ENCODE measurements at regions not wholly inside any gene's neighbourhood (a gene's known extent, or its start where the extent isn't known, plus 50 kb on each side); places are given as distances from the start of the nearest gene placed in this dataset.

GRCh38 chr4:71266090-71266794 lies 72.6 kb upstream of the SLC4A4 start:
- H3K27ac ChIP-seq = peak overlapping the region in 1 of 4 donors; percentile 16
- in situ Hi-C loops (cut with MboI; ENCODE audit: low pct_ligation_motif_present in 1 of 4, low pct_unique_long_range_greater_than_20kb in 1 of 4, low sequenced_read_pairs in 3 of 4) = no loop called here
- 73% methylated on average over 5 of the region's 5 CpGs for WGBS, 2 donors (ENCODE audit: low coverage in 1 of 2)

GRCh38 chr4:71267244-71267643 lies 71.6 kb upstream of the SLC4A4 start:
- H3K4me3 ChIP-seq = no peak overlapping the region
- TF ChIP-seq POLR2AphosphoS5 (IDR thresholded peaks at IDR 0.05) = no peak
- no peak for TF ChIP-seq CTCF (IDR thresholded peaks at IDR 0.05)
- no peak for TF ChIP-seq EP300 (IDR thresholded peaks at IDR 0.05; ENCODE audit: low read depth)
- in situ Hi-C loops (cut with MboI; ENCODE audit: low pct_ligation_motif_present in 1 of 4, low pct_unique_long_range_greater_than_20kb in 1 of 4, low sequenced_read_pairs in 3 of 4) = no loop called here
- DNase-seq = no peak
- H3K27ac ChIP-seq = no peak overlapping the region
- H3K27me3 ChIP-seq = no peaks in the 10 kb centered on the region
- H3K9me3 ChIP-seq = no peaks in the 10 kb centered on the region
- intact Hi-C loops (cut with DNase I; ENCODE audit: low total_unique reads) = no loop called here
- H3K36me3 ChIP-seq = no peaks in the 10 kb centered on the region
- 95% methylated on average over 1 of the region's 1 CpG; no CpG with 5 or more reads in 1 of the 2 donors for WGBS, 2 donors (ENCODE audit: low coverage in 1 of 2)
- peaks cover 0 to 8% (median 2%) of the 10 kb centered on the region in 4 donors for H3K4me1 ChIP-seq

More at GRCh38 chr4:71266090-71266794, 72.6 kb upstream of the SLC4A4 start:
- no peak for DNase-seq
- TF ChIP-seq POLR2A (IDR thresholded peaks at IDR 0.05) (no peak), CTCF (IDR thresholded peaks at IDR 0.05) (no peak), EP300 (IDR thresholded peaks at IDR 0.05; ENCODE audit: low read depth) (no peak), POLR2AphosphoS5 (IDR thresholded peaks at IDR 0.05) (no peak)
- Histone ChIP-seq H3K9me3 (no peaks in the 10 kb centered on the region), H3K4me3 (no peak overlapping the region), H3K36me3 (no peaks in the 10 kb centered on the region), H3K4me1 (peaks cover 0 to 14% (median 2%) of the 10 kb centered on the region in 4 donors), H3K27me3 (no peaks in the 10 kb centered on the region)
- intact Hi-C loops (cut with DNase I; ENCODE audit: low total_unique reads) = no loop called here

GRCh38 chr4:71268166-71268565 lies 70.7 kb upstream of the SLC4A4 start:
- 74 to 85% methylated on average over 4 of the region's 4 CpGs for WGBS, 2 donors (ENCODE audit: low coverage in 1 of 2)
- intact Hi-C loops (cut with DNase I; ENCODE audit: low total_unique reads) = no loop called here
- in situ Hi-C loops (cut with MboI; ENCODE audit: low pct_ligation_motif_present in 1 of 4, low pct_unique_long_range_greater_than_20kb in 1 of 4, low sequenced_read_pairs in 3 of 4) = no loop called here

GRCh38 chr4:71269233-71269632 lies 69.6 kb upstream of the SLC4A4 start:
- H3K27me3 ChIP-seq = no peaks in the 10 kb centered on the region
- no peaks in the 10 kb centered on the region for H3K36me3 ChIP-seq
- TF ChIP-seq POLR2AphosphoS5 (IDR thresholded peaks at IDR 0.05) (no peak), CTCF (IDR thresholded peaks at IDR 0.05) (no peak), POLR2A (IDR thresholded peaks at IDR 0.05) (no peak), EP300 (IDR thresholded peaks at IDR 0.05; ENCODE audit: low read depth) (no peak)
- in situ Hi-C loops (cut with MboI; ENCODE audit: low pct_ligation_motif_present in 1 of 4, low pct_unique_long_range_greater_than_20kb in 1 of 4, low sequenced_read_pairs in 3 of 4) (no loop called here), intact Hi-C loops (cut with DNase I; ENCODE audit: low total_unique reads) (no loop called here)
- DNase-seq = no peak
- H3K4me1 ChIP-seq = peaks cover 0 to 7% (median 2%) of the 10 kb centered on the region in 4 donors
- H3K27ac ChIP-seq = no peak overlapping the region
- H3K4me3 ChIP-seq = no peak overlapping the region
- H3K9me3 ChIP-seq = no peaks in the 10 kb centered on the region
- 88 to 100% methylated on average over 4 to 5 of the region's 5 CpGs for WGBS, 2 donors (ENCODE audit: low coverage in 1 of 2)

More at GRCh38 chr4:71268166-71268565, 70.7 kb upstream of the SLC4A4 start:
- no peak for DNase-seq
- H3K4me3 ChIP-seq = no peak overlapping the region
- TF ChIP-seq POLR2AphosphoS5 (IDR thresholded peaks at IDR 0.05) (no peak), CTCF (IDR thresholded peaks at IDR 0.05) (no peak), POLR2A (IDR thresholded peaks at IDR 0.05) (no peak), EP300 (IDR thresholded peaks at IDR 0.05; ENCODE audit: low read depth) (no peak)
- H3K36me3 ChIP-seq = no peaks in the 10 kb centered on the region
- no peaks in the 10 kb centered on the region for H3K9me3 ChIP-seq
- no peak overlapping the region for H3K27ac ChIP-seq
- peaks cover 0 to 7% (median 2%) of the 10 kb centered on the region in 4 donors for H3K4me1 ChIP-seq
- H3K27me3 ChIP-seq = no peaks in the 10 kb centered on the region
